ENCODE measurements at regions not wholly inside any gene's neighbourhood (a gene's known extent, or its start where the extent isn't known, plus 50 kb on each side); places are given as distances from the start of the nearest gene placed in this dataset.

- TF ChIP-seq CTCF (IDR thresholded peaks at IDR 0.05; ENCODE audit: low read depth, low read length), result no peak
- in situ Hi-C loops (cut with HindIII; ENCODE audit: low sequenced_read_pairs), result no loop called here
- no peak for DNase-seq (ENCODE audit: low read depth, low spot score)
- no peak overlapping the region for H3K4me3 ChIP-seq (ENCODE audit: low read depth, low read length)
Measured at GRCh38 chr9:75414371-75415160, 326.3 kb downstream of the OSTF1 start.

DNA sequence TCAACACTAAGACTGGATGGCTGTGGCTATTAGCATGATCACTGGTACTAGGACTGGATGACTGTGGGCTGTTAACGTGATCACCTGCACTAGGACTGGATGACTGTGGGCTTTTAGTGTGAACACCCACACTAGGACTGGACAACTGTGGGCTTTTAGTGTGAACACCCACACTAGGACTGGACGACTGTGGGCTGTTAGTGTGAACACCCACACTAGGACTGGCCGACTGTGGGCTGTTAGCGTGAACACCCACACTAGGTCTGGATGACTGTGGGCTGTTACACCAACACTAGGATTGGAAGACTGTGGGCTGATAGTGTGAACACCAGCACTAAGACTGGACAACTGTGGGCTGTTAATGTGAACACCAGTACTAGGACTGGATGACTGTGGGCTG lies 329.2 kb downstream of the OSTF1 start:
- H3K4me3 ChIP-seq (ENCODE audit: low read depth, low read length), result no peak overlapping the region
- TF ChIP-seq CTCF (IDR thresholded peaks at IDR 0.05; ENCODE audit: low read depth, low read length), result no peak
- DNase-seq (ENCODE audit: low read depth, low spot score), result no peak
- in situ Hi-C loops (cut with HindIII; ENCODE audit: low sequenced_read_pairs), result no loop called here

DNA sequence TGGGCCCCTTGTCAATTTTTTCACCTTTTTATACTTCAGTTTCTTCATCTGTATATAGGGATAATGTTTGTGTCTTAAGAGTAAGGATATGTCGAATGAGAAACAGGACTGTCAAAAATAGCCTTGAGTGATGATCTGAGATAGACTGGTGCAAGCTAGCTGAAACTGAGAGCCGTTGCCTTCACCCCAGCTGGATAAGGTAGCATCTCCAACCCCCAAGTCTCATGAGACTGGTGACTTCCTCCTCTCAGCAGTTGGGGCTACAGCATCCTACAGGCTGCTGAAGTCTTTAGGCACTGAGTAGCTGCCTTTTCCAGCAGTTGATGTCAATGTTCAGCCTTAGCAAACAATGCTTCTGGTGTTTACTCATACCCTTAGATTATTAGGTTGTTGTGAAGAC lies 330.2 kb downstream of the OSTF1 start:
- DNase-seq (ENCODE audit: low read depth, low spot score), result no peak
- TF ChIP-seq CTCF (IDR thresholded peaks at IDR 0.05; ENCODE audit: low read depth, low read length), result no peak
- in situ Hi-C loops (cut with HindIII; ENCODE audit: low sequenced_read_pairs), result no loop called here
- H3K4me3 ChIP-seq (ENCODE audit: low read depth, low read length), result no peak overlapping the region

DNA sequence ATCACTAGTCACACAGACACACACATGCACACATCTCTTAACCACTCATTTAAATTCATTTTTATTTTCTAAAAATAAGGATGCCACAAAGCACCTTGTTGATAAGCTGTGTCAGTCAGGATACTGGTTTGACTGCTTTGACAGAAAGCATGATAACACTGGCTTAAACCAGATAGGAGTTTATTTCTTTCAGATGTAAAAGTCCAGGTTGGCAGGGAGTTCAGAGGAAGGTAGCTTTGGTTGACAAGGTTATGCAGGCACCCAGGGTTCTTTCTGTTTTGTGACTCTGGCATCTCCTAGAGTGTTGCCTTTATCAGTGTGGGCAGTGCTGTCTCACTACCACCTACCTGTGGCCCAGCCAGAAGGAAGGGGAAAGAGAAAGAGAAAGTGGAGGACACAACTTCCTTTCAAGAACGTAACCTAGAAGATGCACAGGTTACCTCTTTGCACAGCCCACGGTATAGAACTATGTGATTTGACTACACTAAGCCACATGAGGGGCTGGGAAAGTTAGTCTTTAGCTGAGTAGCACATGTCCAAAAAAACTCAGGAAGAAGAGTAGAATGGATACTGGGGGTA lies 334.7 kb downstream of the OSTF1 start:
- no peak for TF ChIP-seq CTCF (IDR thresholded peaks at IDR 0.05; ENCODE audit: low read depth, low read length)
- H3K4me3 ChIP-seq (ENCODE audit: low read depth, low read length), result no peak overlapping the region
- DNase-seq (ENCODE audit: low read depth, low spot score), result no peak
- in situ Hi-C loops (cut with HindIII; ENCODE audit: low sequenced_read_pairs), result no loop called here

DNA sequence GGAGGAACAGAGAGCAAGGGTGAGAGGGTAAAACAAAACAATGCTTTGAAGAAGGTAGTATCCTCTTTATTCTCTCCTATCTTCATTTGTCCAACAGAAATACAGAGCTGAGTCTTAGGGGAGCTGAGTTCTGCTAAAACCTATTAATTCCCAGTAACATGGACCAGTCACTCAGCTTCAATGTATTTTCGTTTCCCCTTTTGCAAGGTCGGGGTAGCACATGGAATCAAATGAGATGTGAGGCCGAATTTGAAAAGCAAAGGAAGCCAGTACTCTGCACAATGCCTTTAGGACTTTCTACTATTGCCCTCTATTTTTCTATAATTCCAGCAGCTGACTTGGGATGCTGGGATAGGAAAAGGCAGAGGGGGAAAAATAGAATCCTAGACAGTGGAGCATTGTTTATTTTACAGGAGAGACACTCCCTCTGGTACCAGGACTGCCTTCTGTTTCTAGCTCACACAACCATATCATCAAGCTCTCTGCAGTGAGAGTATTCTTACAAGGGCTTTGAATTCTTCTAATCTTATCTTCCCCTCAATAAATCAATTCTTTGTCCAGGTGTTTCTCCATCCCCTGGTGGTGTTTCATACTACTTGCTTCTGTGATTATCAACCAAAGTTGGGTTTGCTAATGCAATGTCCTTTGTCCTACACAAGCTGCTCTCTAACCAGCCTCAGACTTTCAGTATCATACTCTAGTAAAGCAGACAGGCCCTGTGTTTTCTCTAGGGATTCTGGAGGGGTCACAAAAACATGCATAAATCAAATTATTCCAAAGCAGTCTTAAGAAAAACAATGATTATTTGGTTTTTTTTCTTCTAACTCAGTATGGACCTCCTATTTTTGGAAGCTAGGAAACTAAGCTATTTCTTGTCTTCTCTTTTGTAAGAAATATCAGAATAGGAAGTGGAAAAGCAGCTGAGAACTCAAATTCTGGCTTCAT lies 341.5 kb downstream of the OSTF1 start:
- H3K4me3 ChIP-seq (ENCODE audit: low read depth, low read length), result no peak overlapping the region
- no peak for TF ChIP-seq CTCF (IDR thresholded peaks at IDR 0.05; ENCODE audit: low read depth, low read length)
- no peak for DNase-seq (ENCODE audit: low read depth, low spot score)
- in situ Hi-C loops (cut with HindIII; ENCODE audit: low sequenced_read_pairs), result no loop called here

DNA sequence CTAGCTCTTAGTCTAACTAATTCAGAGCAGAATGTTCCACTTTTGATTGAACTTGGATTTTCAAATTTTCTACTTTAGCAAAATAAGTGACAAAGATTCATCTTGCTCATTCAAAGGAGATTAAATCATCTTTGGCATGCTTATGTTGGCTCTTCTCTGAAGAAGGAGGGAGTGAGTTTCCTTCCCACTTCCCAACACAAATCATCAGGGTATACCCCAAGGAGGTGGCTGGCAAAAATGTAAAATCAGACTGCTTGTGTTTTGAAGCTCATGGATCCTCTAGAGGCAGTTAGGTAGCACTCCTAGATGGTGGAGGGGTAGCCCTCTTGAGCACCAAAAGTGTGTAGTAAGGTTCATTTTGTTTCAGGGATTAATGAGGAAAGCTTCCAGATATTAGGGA lies 343.1 kb downstream of the OSTF1 start:
- TF ChIP-seq CTCF (IDR thresholded peaks at IDR 0.05; ENCODE audit: low read depth, low read length), result no peak
- DNase-seq (ENCODE audit: low read depth, low spot score), result no peak
- no peak overlapping the region for H3K4me3 ChIP-seq (ENCODE audit: low read depth, low read length)
- in situ Hi-C loops (cut with HindIII; ENCODE audit: low sequenced_read_pairs), result no loop called here
